OCI-LY1 (cell line): ENCODE measurements at regions not wholly inside any gene's neighbourhood (a gene's known extent, or its start where the extent isn't known, plus 50 kb on each side); places are given as distances from the start of the nearest gene placed in this dataset.

Source experiments
- H2AFZ ChIP-seq: fragments of 200-600 bp; sonication (generic), shearing (Covaris generic); 2 replicates; pipeline ENCODE4 v1.6.0; 2014; ENCODE audit warnings: antibody characterized with exemption, mild to moderate bottlenecking, low read length
- H3F3A ChIP-seq: fragments of 200-600 bp; sonication (generic), shearing (Covaris generic); 2 replicates; pipeline ENCODE4 v1.6.0; 2014; ENCODE audit warnings: mild to moderate bottlenecking, antibody characterized with exemption, low read length, moderate library complexity; ENCODE audit not compliant: insufficient read depth
- H3K27ac ChIP-seq: fragments of 200-600 bp; sonication (generic); 2 replicates; pipeline ENCODE4 v1.5.1; 2014; ENCODE audit warnings: low read length, mixed run types, mild to moderate bottlenecking, low read depth; ENCODE audit not compliant: poor library complexity, severe bottlenecking
- H3K27me3 ChIP-seq: fragments of 200-600 bp; sonication (generic); 2 replicates; pipeline ENCODE4 v1.6.0; 2014; ENCODE audit warnings: antibody characterized with exemption, mild to moderate bottlenecking, low read length, moderate library complexity; ENCODE audit not compliant: insufficient read depth
- H3K36me3 ChIP-seq: fragments of 200-600 bp; sonication (generic); 2 replicates; pipeline ENCODE4 v1.6.1; 2014; ENCODE audit warnings: mild to moderate bottlenecking, antibody characterized with exemption, low read length, moderate library complexity, mixed read lengths; ENCODE audit not compliant: insufficient read depth
- H3K4me1 ChIP-seq: fragments of 200-600 bp; sonication (generic); 2 replicates; pipeline ENCODE4 v1.5.1; 2014; ENCODE audit warnings: mild to moderate bottlenecking, low read length, moderate library complexity; ENCODE audit not compliant: insufficient read depth, severe bottlenecking
- H3K4me2 ChIP-seq: fragments of 200-600 bp; sonication (generic), shearing (Covaris generic); 2 replicates; pipeline ENCODE4 v1.6.1; 2014; ENCODE audit warnings: low read length
- H3K4me3 ChIP-seq: fragments of 200-600 bp; sonication (generic); 2 replicates; pipeline ENCODE4 v1.5.1; 2014; ENCODE audit warnings: low read length, low read depth, mild to moderate bottlenecking, mixed read lengths; ENCODE audit not compliant: poor library complexity, severe bottlenecking
- H3K79me2 ChIP-seq: fragments of 200-600 bp; shearing (Covaris generic); 2 replicates; pipeline ENCODE4 v1.6.1; 2016; ENCODE audit warnings: mixed run types, low read length, mixed read lengths; ENCODE audit not compliant: insufficient read depth
- H3K9ac ChIP-seq: fragments of 200-600 bp; sonication (generic), shearing (Covaris generic); 2 replicates; pipeline ENCODE4 v1.6.1; 2014; ENCODE audit warnings: mild to moderate bottlenecking, low read length, mixed read lengths
- H3K9me2 ChIP-seq: fragments of 200-600 bp; sonication (generic), shearing (Covaris generic); 2 replicates; pipeline ENCODE4 v1.6.1; 2014; ENCODE audit warnings: low read depth, mild to moderate bottlenecking, low read length, mixed read lengths
- H3K9me3 ChIP-seq: fragments of 200-600 bp; shearing (Covaris generic); 2 replicates; pipeline ENCODE4 v1.6.1; 2014; ENCODE audit warnings: low read length, mixed read lengths
- H4K20me1 ChIP-seq: fragments of 200-600 bp; sonication (generic), shearing (Covaris generic); 2 replicates; pipeline ENCODE4 v1.6.0; 2016; ENCODE audit warnings: mild to moderate bottlenecking, low read length; ENCODE audit not compliant: insufficient read depth
- EZH2 ChIP-seq: fragments of 200-600 bp; sonication (generic), shearing (Covaris generic); IDR thresholded peaks from 2 replicates; pipeline ENCODE4 v1.8.0; 2017; ENCODE audit warnings: borderline replicate concordance, mixed run types, mild to moderate bottlenecking, antibody characterized with exemption, low read length, moderate library complexity, mixed read lengths
- TF ChIP-seq, protein P1 (sequence below): fragments of 200-600 bp; sonication (generic), shearing (Covaris generic); IDR thresholded peaks from 2 replicates; pipeline ENCODE4 v1.5.1; 2017; ENCODE audit warnings: mild to moderate bottlenecking, antibody characterized with exemption, low read length, moderate library complexity, mixed read lengths

DNA sequence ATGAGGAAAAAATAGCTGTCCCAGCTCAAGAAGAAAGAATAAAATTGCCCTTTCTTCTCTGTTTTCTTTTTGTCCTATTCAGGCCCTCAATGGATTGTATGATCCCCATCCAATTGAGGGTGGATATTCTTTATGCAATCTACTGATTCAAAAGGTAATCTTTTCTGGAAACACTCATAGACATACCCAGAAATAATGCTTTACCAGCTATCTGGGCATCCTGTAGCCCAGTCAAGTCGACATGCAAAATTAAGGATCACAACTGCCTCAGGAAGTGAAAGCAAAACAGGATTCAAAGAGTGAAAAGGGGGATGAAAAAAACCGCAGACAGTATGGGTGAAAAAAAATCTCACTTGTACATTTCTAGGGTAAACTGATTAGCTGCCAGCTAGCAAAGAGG is 410.1 kb downstream of the TBC1D32 start:
- no peaks in the 10 kb centered on the region for H3K27me3 ChIP-seq
- TF ChIP-seq EZH2: no peak
- TF ChIP-seq, protein P1, sequence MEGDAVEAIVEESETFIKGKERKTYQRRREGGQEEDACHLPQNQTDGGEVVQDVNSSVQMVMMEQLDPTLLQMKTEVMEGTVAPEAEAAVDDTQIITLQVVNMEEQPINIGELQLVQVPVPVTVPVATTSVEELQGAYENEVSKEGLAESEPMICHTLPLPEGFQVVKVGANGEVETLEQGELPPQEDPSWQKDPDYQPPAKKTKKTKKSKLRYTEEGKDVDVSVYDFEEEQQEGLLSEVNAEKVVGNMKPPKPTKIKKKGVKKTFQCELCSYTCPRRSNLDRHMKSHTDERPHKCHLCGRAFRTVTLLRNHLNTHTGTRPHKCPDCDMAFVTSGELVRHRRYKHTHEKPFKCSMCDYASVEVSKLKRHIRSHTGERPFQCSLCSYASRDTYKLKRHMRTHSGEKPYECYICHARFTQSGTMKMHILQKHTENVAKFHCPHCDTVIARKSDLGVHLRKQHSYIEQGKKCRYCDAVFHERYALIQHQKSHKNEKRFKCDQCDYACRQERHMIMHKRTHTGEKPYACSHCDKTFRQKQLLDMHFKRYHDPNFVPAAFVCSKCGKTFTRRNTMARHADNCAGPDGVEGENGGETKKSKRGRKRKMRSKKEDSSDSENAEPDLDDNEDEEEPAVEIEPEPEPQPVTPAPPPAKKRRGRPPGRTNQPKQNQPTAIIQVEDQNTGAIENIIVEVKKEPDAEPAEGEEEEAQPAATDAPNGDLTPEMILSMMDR: no peak
- H3K4me3 ChIP-seq: no peak overlapping the region
- no peaks in the 10 kb centered on the region for H4K20me1 ChIP-seq
- no peaks in the 10 kb centered on the region for H3K4me1 ChIP-seq
- H3K79me2 ChIP-seq: no peaks in the 10 kb centered on the region
- H3K4me2 ChIP-seq: no peak overlapping the region
- H3F3A ChIP-seq: no peaks in the 10 kb centered on the region
- no peaks in the 10 kb centered on the region for H3K36me3 ChIP-seq
- H3K9me3 ChIP-seq: no peaks in the 10 kb centered on the region
- H3K9ac ChIP-seq: no peak overlapping the region
- no peak overlapping the region for H3K27ac ChIP-seq
- no peaks in the 10 kb centered on the region for H3K9me2 ChIP-seq
- H2AFZ ChIP-seq: no peak overlapping the region

DNA sequence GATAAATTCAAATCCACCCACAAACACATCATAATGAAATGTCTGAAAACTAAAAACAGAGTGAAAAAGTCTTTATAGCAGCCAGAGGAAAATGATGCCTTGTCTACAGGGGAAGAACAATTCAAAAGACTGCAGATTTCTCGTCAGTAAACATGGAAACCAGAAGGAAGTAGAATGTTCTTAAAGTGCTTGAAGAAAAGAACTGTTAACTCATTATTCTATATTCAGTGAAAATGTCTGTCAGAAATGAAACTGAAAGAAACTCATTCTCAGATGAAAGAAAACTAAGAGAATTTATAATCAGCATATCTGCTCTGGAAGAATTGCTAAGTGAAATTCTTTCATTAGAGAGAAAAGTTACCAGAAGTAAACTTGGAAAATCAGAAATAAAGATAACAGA is 416.1 kb downstream of the TBC1D32 start:
- no peak overlapping the region for H2AFZ ChIP-seq
- no peaks in the 10 kb centered on the region for H3K4me1 ChIP-seq
- no peaks in the 10 kb centered on the region for H4K20me1 ChIP-seq
- H3K9me3 ChIP-seq: no peaks in the 10 kb centered on the region
- no peak overlapping the region for H3K4me2 ChIP-seq
- no peaks in the 10 kb centered on the region for H3K27me3 ChIP-seq
- no peak overlapping the region for H3K9ac ChIP-seq
- no peak for TF ChIP-seq EZH2
- TF ChIP-seq, protein P1: no peak
- no peaks in the 10 kb centered on the region for H3K79me2 ChIP-seq
- no peak overlapping the region for H3K27ac ChIP-seq
- no peak overlapping the region for H3K4me3 ChIP-seq
- H3K36me3 ChIP-seq: no peaks in the 10 kb centered on the region
- no peaks in the 10 kb centered on the region for H3F3A ChIP-seq
- no peaks in the 10 kb centered on the region for H3K9me2 ChIP-seq

- no peak overlapping the region for H3K4me3 ChIP-seq
- no peak for TF ChIP-seq EZH2
- TF ChIP-seq, protein P1: no peak
- no peak overlapping the region for H2AFZ ChIP-seq
- no peaks in the 10 kb centered on the region for H3F3A ChIP-seq
- H4K20me1 ChIP-seq: no peaks in the 10 kb centered on the region
- H3K4me2 ChIP-seq: no peak overlapping the region
- no peaks in the 10 kb centered on the region for H3K9me3 ChIP-seq
- H3K4me1 ChIP-seq: no peaks in the 10 kb centered on the region
- H3K27me3 ChIP-seq: no peaks in the 10 kb centered on the region
- no peaks in the 10 kb centered on the region for H3K79me2 ChIP-seq
- H3K9ac ChIP-seq: no peak overlapping the region
- H3K27ac ChIP-seq: no peak overlapping the region
- no peaks in the 10 kb centered on the region for H3K36me3 ChIP-seq
- no peaks in the 10 kb centered on the region for H3K9me2 ChIP-seq
Observed at GRCh38 chr6:120916844-120917243, 417.4 kb downstream of the TBC1D32 start.
